NCI-H526 (cell line): ENCODE measurements at regions not wholly inside any gene's neighbourhood (a gene's known extent, or its start where the extent isn't known, plus 50 kb on each side); places are given as distances from the start of the nearest gene placed in this dataset.

Source experiments
- DNase-seq, 2 experiments: peaks; one replicate each; lab custom pipeline; 2025; lab: John Stamatoyannopoulos, UW

DNA sequence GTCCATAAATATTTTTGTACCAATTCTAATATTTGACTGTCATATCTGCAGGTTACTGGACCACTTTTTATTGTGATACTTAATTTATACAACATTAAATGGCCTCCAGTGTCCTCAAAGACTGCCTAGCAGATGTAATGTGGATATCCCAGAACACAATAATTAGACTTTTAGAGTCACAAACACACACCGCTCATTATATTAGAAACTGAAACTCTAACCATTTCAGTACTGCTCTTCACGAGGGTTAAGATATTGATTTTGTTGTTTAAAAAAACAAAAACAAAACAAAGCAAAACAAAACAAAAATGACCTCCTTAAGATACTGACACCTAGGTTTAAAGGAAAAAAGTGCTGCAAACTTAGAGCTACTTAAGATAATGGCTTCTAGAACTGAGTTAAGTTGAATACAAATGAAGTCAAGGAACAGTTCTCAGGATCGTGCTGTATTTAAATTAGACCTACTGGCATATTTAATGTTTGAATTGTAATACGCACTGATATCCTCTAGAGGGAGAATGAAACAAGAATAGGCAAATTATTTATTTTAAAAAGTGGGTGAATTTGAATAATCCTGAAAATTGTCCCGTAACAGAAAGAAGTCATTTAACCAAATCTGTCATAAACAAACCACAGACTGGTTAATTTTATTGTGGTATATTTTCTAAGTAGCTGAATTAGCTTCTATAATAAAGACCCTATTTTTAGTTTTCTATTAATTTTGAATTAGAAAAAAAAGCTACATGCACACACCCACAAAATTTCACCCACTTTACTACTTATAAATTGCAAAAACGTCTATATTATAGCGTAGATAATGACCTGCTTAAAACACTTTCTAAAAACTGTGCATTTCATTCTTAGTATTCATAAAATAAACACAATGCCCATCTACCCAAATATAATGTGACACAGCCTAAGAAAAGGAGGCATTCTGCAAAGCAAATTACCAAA, 395.2 kb upstream of the DCN start:
- peak; percentile 38 to 56 for DNase-seq

DNA sequence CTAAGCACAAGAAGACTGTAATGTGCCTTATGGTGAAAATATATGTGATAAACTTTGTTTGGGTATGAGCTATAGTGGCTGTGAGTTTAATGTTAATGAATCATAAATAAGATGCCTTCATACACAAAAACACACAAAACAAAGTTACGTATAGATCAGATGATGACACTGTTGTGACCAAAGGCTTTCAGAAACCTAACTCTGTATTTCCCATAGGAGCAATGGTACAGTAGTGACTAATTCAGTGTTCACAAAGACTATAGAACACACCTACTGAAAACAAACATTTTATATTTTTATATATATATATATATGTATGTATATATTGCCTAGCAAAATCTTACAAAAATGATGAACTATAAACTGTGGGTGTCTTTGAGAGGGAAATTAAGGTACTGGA, 393.8 kb upstream of the DCN start:
- DNase-seq, result no peak

DNA sequence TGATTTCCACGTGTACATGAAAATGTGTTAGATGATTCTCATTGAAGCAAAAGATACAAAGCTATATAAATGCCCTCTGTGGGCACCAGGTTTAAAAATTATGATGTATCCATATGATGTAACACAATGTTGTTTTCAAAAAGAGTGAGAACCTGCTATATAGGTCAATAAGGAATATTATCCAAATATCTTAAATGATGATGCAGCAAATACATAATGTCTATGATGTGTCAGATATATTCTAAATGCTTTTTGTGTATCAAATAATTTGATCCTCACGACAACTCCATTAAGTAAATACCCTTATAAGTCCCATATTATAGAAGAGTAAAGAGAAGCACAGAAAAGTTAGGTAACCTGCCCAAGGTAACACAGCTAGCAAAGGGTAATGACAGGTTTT, 393.0 kb upstream of the DCN start:
- no peak for DNase-seq

DNA sequence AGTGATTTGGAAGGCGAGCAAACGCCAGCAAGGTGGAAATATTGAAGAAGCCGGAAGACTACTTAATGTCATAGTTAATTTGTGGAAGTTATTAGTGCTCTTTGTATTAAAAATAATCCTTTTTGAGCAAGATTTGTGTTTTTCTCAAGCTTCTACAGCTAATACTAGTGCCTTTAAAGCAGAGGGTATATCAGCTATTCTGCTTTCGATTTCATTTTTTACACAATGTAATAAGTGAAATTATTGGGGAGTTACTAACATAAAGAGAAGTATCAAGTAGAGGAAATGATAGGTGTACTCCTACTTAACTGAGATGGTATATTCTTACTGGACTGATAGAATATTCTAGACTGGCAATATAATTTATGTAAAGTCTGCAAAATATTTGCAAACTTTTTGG, 392.4 kb upstream of the DCN start:
- no peak for DNase-seq

DNA sequence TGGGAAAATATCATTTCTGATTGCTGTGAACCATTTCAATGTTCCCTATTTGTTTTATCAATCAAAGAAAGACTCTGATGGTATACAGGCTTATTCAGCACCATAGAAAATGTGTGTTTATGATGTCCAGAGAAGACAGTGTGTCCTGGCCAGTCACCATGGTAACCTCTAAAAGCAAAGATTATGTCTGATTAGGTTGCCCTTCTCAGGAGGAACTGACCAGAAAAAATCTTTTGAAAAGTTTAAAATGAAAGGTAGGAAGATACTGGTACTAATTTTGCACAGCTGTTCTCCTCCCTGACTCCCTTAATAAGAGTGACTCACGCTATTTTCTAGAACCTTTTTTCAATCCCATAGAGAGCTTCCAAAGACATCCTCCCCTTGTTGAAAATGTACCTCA, 391.8 kb upstream of the DCN start:
- DNase-seq, result no peak

DNA sequence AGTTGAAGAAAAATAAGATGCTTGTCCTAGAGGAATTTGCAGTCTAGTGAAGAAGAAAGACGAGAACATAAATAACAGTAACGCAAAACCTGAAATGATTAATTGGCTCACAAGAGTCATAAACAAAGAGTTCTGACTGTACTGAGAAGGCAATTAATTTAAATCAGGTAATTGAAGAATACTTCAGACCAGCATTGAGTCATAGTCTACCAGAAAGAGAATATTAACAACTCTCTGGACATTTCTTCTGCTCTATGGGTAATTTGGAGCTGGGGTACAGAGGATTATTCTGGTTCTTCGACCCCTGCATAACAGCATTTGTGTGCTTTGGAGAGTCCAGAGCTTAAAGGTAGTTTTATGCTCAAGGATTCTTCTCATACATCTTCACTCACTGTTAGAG, 390.3 kb upstream of the DCN start:
- DNase-seq, result no peak

DNA sequence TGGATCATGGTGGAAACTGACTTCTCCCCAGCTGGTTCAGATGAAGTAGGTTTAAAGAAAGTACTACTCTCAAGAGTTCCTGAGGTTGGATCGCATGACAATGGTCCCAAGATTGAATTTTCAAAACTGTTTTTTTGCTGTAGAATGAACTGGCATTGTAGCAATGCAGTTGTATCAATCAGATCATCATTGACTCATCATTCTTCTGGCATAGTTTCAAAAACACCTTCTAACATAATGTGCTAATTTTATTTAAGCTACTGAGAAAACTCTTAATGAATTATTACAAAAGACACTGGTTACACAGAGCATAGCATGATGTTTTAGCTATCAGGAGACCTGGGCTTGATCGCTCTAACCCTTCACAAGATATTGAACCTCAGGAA, 384.5 kb upstream of the DCN start:
- no peak for DNase-seq

DNA sequence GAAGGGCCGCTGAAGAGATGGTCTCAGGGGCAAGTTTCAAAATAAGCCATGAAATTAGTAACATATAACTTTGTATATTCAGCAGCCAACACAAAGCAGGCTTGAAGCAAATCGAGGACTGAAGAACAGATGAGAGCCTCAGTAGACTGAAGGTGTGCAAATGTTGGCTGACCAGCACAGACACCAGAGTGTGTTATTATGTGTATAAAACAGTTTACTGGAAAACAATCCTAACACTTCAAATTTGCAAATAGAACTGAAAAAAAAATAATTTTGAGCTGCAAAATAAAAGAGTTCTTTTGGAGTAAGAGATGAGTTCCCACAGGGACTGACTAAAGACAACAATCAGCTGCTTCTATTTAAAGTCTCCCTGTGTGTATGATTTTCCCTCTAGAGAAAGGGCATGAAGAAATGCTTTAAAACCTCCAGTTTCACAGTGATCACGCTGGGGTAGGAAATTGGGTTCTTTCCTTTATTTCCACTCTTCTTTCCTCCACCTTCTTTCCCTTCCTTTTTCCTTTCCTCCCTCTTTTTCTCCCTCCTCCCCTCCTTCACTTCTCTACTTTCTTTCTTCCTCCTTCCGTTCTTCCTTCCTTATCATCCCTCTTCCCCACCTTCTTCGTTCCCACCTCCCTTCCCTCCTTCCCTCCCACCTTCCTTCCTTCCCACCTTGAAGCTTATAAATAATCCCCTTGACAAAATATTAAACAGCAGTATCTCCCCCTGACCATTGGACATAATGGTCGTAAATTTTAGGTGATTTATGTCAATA, 383.9 kb upstream of the DCN start:
- no peak for DNase-seq

DNA sequence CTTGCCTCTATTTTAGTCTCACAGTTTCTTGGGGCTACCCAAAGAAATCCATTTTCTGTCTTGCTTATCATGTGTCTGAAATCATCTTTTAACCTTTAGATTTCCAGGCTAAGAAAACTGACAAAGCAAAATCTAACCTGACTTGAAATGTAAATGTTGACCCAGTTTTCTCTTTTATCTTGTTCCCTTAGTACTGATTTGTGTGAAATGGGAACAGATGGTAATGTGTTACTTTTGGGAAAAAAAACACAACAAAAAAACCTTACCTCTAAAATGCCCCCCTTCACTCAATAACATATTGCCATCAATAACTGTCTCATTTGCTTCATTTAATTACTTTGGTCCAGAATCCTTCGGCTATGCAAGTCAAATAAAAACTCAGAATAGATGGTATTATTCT, 383.2 kb upstream of the DCN start:
- DNase-seq, result no peak

DNA sequence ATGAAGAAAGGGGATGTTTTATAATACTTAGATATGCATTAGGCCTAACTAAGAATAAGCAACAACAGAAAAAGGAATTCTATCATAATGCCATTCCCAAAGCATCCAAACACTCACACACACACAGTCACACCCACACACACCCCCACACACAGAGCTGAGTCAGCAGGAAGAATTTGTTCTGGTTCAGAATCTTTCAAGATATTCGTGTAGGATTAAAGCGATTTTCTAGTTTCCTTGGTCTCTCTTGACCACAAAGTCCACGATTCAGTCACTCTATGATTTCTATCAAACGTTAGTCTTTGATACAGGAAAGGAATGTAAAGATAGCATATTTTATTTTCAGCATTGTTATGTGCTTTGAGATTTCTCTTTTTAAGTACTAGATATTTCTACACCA, 382.6 kb upstream of the DCN start:
- DNase-seq, result no peak

DNA sequence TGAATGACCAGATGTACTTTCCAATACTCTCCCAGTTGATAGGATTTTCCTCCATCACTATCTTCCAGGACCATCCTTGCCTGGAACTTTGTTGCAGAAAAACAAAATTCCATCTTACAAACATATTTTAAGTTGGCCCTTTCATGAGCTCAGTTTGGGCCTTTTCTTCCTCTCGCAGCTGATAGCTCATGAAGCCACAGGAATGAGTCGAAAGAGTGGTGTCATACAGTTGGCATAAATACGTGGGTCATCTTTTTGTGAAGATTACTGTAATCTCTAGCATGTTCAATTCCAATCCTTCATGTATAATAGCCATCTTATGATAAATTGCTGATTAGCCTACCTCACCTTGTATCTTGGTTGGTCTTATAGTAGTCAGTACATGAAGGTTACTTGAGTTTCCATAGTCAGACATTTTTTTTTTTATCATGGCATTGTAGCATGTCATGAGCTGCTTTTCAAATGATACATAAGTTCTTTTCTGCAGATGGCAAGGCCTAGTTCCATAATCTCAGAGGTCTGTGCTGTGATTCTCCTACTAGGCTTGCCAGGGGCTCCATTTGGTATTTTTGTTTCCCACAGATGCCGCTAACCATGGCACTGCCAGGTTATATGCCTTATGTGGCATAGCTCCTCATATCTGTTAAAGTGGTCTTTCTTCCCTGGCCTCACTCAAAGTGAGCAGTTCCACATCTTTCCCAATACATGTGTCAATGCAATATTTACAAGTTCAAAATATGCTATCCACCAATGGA, 380.6 kb upstream of the DCN start:
- no peak for DNase-seq

DNA sequence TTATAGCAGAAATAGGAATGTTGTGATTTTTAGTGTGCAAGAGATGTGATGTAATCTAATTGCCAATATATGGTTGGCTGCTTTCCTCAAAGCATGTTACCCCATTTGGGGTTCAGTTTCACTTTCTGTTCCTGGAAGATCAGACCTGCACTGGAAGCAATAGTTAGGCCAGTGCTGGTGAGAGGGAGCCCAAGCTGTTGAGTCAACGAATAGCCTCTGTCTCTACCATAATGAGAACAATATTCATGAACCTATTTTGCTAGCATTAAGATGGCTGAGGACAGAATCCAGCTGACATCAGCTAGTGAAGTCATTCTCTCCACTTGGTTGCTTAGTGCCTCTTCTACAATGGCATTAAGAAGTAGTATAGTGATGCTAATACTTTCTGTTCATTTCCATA, 379.9 kb upstream of the DCN start:
- no peak for DNase-seq

DNA sequence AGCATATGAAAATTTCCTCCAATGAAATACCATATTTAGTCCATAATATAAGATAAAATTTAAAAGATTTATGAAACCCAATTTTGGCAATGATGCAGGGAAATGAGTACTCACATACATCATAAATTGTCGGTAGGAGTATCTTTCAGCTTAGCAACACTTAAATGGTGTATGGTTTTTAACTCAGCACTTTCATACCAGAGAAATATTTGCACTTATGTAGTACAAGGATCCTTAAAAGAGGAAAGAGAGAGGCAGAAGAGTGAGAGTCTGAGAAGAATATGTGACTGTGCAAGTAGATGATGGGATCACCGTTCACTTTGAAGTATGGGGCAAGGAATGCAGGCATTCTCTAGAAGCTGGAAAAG, 379.3 kb upstream of the DCN start:
- no peak for DNase-seq

DNA sequence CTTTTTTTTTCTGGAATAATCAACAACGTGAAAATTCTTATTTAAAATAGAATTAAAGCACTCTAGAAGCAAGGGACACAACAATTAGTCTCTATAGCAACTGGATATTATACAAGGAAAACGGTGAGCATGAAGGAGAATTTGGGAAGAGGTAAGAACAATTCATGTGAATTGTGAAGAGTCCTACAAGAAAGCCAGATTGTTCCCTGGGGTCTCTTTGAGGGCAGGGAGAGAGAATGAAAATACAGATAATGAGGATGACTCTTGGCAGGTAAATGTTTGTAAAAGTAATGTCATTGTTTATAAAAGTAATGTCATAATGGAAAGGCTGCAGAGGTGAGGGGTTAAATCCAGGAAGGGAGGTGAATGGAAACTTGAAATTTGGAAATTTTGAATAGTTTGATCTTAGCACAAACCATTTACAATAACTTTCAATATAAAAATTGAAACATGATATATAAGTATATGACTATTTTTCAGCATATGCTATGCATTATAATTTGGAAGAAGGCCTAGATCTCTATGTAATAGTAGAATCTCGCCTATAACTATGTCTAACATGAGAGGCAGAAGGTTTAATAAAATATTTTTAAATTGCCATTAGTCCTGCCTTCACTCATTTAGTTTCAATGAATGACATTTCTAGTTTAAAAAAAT, 378.8 kb upstream of the DCN start:
- no peak for DNase-seq

DNA sequence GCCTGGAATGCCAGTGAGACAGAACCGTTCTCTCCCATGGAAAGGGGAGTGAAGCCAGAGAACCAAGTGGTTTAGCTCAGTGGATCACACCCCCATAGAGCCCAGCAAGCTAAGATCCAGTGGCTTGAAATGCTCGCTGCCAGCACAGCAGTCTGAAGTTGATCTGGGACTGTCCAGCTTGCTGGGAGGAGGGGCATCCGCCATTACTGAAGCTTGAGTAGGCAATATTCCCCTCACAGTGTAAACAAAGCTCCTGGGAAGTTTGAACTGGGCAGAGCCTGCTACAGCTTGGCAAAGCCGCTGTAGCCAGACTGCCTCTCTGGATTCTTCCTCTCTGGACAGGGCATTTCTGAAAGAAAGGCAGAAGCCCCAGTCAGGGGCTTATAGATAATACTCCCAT, 374.3 kb upstream of the DCN start:
- no peak for DNase-seq

DNA sequence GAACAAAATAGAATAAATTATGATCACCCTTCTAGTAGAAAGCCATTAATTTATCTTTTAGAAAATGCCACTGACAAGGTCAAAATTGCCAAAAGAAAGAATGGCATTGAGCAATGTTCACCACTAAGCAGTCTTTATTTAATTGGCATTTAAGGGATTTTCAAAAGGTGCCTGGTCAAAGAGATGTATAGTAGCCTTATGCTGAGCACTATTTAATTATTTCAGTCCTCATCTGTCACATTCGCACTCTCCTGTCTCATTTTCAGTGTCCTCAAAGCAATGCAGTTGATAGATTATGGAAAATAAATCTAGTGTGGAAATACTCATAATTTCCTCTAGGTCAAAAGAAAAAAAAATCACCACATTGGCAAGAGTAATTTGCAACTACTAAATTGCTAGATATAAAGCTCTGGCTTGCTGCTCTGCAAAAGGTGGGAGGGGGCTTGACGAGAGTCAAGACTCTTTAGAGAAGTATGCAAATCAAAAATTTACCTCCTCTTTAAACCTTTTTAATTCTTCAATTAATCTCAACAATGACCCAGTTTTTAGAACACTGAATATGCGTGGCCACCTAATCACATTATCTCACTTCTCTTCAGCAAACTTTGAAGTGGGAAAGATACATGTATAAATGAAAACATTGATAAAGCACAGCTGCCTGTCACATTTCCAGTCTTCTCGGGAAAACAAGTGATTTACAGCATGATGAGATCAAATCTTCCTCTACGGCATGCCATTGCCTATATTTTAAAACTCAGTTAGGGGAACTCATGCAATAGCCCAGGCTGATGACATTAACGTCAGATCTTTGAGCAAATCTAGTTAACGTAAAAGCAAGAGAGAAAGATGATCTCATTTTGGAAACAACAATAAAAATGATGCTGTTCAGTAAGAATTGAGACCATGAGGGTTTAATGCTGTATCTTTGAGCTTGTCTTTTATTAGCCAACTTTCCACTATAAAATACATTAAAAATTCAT, 373.1 kb upstream of the DCN start:
- no peak for DNase-seq

DNA sequence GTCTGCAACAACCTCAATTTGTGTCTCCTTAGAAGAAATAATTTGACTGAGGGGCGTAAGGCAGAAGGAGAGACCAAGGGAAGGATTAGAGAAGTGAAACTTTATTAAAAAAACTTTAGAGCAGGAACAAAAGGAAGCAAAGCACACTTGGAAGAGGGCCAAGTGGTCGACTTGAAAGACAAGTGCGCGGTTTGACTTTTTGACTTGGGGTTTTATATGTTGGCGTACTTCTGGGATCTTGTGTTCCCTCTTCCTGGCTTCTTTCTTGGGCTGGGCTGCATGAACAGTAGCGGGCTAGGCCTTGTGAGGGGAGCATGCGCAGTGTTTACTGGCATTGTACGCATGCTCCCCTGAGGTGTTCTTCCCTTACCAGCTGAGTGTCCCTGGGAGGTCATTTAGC, 369.3 kb upstream of the DCN start:
- no peak for DNase-seq

DNA sequence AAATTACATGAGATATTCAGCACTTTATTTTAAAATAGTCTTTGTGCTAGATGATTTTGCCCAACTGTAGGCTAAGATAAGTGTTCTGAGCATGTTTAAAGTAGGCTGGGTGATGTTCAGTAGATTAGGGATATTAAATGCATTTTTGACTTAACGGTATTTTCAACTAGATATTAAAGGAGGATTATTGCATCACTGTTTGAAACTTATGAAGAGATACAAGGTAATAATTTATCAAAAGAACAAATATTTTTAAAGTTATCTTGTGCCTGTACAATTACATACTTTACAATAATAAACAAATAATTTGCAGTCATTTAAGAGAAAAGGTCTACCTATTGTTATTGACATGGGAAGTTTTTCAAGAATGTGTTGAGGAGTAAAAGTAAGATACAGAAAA, 368.6 kb upstream of the DCN start:
- no peak for DNase-seq

DNA sequence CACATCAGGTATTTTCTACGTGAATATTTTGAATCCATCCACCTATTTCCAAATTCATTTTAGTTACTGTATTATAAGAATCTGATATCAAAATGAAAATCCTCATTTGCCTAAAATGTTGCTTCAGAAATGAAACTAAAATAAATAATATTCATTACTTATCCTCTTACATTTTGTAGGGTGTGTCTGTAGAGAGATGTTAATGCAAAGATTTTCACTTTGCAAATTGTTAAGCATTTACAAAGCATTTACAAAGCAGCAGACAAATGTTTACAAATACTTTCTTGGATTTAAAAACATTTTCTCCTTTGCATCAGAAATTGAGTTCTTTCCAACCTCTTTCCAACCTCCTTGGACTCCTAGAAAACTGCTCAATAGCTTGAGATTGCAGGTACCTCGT, 360.0 kb upstream of the DCN start:
- no peak for DNase-seq

DNA sequence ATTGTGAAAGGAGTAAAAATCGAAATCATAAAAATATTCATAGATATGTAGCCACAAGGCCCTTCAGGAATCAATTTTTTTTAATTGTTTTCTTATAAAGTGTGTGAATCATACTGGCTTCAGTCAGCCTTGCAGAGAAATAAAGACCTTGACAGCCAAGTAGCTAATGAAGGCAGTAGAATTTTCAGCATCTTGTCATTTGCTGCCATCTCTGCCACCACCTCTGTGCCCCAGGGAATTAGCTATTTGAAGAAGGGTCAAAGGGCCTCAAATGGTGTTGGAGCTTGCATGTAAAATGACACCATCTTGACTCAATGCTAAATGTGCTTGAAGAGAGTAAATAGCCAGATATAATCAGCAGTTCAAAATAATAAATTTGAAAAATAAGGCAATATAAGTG, 359.4 kb upstream of the DCN start:
- DNase-seq, result no peak

DNA sequence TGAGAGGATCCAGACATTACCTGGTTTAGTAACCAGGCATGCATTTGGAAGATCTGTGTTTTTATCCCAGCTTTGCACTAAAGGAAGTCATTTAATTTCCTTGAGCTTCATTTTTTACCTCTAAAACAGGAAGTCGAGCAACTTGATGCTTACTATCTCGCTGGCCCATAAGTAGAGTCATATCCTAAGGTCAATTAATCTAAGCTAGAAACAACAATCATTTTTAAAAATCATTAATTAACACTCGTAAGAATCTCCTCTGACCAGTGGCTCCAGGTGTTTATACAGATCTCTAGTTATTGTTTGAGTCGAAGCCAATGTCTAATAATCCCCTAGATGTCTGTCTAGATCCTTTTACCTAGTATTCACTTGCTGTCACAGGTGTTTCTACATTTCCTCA, 355.8 kb upstream of the DCN start:
- DNase-seq, result no peak
